ENCODE measurements at regions not wholly inside any gene's neighbourhood (a gene's known extent, or its start where the extent isn't known, plus 50 kb on each side); places are given as distances from the start of the nearest gene placed in this dataset.
"Not testable (repeated sequence)": the region's sequence is repeated elsewhere in the genome, so short reads cannot be mapped to it uniquely, and the experiment has no call there.

DNA sequence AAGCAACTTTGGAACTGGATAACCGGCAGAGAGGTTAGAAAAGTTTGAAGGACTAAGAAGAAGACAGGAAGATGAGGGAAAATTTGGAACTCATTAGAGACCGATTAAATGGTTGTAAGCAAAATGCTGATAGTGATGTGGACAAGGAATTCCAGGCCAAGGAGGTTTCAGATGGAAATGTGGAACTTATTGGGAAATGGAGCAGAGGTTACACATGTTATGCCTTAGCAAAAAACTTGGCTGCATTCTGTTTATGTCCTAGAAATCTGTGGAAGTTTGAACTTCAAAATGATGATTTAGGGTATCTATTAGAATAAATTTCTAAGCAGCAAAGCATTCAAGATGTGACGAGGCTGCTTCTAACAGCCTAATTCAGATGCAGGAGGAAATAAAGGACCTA lies 675.1 kb upstream of the SYT4 start:
- DNase-seq, result no peak

DNA sequence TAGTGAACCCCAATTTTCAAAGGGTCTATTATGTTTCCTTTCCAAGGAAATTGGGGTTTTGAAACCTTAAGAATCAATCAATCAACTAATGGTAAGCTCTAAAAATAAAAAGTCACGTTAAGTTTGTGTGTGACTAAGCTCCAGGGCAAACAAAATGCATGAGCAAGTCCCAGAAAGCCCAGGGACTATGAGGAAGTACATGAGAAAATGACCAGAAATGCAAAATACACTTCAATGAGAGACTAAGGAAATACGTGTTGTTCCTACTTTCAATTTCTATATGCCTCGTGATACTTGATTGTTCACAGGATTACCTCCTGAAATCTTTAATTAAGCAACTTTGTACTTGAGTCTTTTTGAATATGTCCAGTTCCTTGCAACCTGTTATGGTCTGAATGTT lies 684.4 kb upstream of the SYT4 start:
- DNase-seq, result no peak

GRCh38 chr18:43964666-43965065 lies 687.4 kb upstream of the SYT4 start:
- no peak for DNase-seq

GRCh38 chr18:43965691-43966090 lies 688.4 kb upstream of the SYT4 start:
- no peak for DNase-seq

GRCh38 chr18:43970656-43971055 lies 693.4 kb upstream of the SYT4 start:
- DNase-seq, result no peak

DNA sequence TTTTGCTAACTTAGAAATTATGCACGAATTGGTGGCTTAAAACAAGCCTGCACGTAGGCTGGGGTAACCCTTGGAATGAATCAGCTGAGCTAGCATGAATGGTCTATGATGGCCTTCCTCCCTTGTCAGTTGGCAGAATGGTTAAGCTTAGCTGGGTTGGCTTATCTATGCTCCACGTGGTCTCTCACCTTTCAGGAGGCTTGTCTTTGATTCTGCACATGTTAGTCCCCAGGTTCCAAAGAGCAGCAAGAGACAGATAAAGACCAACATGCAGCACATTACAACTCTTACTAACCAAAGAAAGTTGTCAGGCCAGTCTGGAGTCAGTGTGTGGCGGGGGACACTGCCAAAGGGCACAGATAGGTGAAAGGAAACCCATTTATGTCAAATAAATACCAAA lies 700.9 kb upstream of the SYT4 start:
- DNase-seq, result no peak

DNA sequence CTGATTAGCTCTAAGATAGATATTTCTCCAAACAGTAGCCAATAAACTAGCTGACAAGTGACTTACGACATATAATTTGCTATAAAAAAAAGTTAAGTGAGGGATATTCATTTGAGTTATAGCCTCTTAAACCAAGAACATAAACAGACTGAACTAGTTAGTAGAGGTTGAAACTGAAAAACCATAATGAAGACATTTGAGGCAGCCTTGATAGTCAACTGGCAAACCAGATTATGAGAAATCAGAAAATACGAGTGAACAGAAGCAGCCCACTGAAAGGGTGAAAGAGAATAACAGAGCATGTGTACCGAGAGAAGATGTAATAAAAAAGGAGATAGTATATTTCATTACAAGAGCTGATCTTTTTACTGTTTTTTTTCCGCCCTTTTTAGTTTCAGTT lies 698.1 kb upstream of the SETBP1 start:
- no peak for DNase-seq

DNA sequence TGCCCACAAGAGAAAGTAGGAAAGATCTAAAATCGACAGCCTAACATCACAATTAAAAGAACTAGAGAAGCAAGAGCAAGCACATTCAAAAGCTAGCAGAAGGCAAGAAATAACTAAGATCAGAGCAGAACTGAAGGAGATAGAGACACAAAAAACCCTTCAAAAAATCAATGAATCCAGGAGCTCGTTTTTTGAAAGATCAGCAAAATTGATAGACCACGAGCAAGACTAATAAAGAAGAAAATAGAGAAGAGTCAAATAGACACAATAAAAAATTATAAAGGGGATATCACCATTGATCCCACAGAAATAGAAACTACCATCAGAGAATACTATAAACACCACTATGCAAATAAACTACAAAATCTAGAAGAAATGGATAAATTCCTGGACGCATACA lies 693.6 kb upstream of the SETBP1 start:
- DNase-seq, result not testable (repeated sequence)

DNA sequence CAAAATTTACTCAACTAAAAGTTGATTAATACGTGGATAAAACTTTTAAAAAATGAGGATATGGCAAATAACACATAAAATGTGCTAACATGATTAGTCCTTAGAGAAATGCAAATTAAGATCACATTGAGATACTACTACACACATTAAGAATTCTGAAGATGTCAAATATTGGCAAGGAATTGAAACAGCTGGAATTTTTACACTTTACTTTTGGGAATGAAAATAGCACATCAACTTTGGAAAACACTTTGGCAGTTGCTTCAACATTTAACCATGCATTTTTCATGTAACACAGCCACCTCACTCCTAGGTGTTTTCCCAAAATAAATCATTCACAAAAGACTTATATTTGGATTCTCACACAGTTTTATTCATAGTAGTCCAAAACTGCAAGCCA lies 687.9 kb upstream of the SETBP1 start:
- DNase-seq, result peak in 2 of 3 donors; percentile 26 to 49

- peak in 2 of 3 donors; percentile 29 to 45 for DNase-seq
These were observed 686.3 kb upstream of the SETBP1 start for GRCh38 chr18:43994381-43994780.

GRCh38 chr18:44013871-44014270 lies 666.8 kb upstream of the SETBP1 start:
- no peak for DNase-seq

DNA sequence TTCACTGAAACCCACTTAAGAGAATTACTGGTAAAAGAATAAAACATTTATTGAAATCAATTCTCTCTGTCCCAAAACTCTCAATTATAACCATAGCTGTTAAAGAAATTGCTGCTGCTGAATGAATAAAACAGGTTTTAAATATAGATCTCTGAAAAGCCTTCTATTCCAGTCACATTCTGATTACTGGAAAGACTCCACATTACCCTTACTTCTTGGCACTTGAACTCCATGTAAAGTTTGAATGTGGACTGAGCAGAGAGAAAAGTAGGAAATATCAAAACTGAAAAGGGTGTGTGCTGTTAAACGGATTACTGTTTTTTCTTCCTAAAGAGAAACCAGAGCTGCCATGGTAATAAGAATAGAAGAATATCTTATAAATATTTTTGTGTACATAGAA lies 655.3 kb upstream of the SETBP1 start:
- DNase-seq, result peak in 2 of 3 donors; percentile 53 to 66

- DNase-seq, result no peak
These were observed 652.6 kb upstream of the SETBP1 start for GRCh38 chr18:44028109-44028508.

DNA sequence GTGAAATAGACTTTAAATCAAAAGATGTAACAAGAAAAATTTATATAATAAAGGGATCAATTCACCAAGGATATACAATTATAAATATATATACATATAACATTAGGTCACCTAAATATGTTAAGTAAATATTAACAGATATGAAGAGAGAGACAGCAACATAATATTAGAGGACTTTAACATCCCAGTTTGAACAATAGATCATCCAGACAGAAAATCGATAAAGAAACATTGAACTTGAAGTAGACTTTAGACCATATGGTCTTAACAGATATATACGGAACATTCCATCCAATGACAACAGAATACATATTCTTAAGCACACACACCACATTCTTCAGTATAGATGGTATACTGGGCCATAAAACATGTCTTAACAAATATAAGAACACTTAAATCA lies 649.6 kb upstream of the SETBP1 start:
- DNase-seq, result no peak

DNA sequence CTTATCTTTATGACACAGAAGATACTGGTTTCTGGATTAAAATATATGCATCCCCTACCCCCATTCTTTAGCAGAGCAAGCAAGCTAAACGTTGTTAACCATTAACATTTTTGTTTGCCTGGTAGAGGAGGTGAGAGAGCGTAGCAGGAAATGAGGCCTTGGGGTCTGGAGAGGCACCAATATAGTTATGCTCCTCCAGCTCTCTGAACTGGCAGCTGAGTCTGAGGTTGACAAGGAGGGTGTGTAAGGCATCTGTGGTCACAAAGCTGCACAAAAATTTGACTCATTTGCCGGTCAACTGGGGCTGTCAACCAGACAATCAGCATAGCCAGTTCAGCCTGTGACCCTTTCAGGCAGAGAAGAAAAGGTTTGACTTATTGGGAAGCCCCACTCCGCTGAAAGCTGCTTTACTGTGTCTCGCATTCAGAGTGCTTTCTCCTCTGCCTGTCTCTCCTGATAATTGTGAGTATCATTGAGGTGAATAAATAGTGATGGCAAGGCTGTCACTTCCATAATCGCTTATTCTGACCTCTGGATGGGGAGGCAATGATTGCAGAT lies 647.5 kb upstream of the SETBP1 start:
- DNase-seq, result no peak

GRCh38 chr18:44035554-44035953 lies 645.1 kb upstream of the SETBP1 start:
- DNase-seq, result no peak

- DNase-seq, result peak in 2 of 3 donors; percentile 21 to 43
These were observed 644.2 kb upstream of the SETBP1 start for GRCh38 chr18:44036501-44036900.

DNA sequence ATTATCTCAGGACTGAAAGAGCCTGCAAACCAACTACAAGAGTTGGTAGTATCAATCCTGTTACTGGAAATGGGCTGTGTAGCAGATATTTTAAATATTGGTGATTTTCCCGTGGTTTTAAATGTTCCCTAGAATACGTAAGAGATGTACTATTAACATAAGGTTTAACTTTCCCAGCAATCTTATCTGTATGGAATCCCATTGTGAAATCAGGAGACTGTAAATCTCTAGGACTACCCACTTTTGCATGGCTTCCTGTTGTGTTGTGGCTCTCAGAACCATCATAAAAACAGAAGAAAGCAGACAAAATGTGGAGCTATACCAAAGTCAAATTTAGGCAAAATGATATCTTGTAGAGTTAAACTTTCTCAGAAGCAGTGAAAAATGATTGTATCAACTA lies 641.5 kb upstream of the SETBP1 start:
- DNase-seq, result no peak

DNA sequence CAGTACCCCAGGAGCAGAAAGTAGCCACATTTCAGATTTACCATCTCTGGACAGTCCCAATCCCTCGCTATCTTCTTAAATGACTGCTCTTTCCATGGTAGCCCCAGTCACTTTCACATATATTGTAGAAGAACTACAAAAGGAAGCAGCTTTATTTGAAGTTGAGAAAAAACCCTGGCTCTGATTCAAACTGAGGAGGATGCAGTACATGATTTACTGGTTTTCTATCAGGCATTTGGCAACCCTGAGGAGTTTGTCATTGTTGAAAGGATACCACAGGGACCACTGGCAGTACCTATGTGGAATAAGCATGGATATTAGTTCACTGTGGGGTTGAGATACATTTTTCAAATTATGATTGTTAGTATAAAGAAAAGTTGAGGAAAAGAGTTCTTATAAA lies 640.9 kb upstream of the SETBP1 start:
- peak in 1 of 3 donors; percentile 9 for DNase-seq

GRCh38 chr18:44041553-44041952 lies 639.1 kb upstream of the SETBP1 start:
- DNase-seq, result no peak

DNA sequence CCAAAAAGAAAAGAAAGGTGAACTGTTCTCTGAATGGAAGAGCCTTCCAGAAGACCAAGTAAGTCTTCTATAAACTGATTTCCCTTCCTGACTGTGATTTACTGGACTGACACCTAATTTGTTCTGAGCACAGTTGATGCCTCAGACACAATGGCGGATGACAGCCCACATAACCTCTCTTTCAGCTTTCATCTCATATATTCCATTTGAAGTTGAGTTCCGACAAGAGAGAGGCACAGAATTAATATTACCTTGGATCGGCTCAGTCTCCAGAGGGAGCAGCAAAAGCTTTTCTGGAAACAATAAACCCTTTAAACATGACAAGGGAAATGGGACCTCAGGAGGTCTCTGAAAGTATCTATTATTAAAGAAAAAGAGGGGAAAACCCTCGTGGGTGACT lies 638.7 kb upstream of the SETBP1 start:
- peak in 1 of 3 donors; percentile 7 for DNase-seq

GRCh38 chr18:44046376-44046975 lies 634.2 kb upstream of the SETBP1 start:
- DNase-seq, result no peak

DNA sequence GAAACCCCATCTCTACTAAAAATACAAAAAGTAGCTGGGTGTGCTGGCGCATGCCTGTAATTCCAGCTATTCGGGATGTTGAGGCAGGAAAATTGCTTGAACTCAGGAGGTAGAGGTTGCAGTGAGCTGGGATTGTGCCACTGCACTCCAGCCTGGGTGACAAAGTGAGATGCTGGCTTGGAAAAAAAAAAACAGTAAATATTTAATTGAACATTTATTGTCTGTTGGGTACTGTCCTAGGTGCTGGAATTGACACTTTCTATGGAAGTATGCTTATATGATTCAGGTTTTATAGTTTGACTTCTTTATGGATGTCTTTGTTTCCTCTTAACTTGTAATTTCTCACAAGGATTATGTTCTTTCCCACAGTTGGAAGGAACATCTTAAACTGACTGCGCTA lies 633.1 kb upstream of the SETBP1 start:
- DNase-seq, result no peak

GRCh38 chr18:44048435-44048834 lies 632.3 kb upstream of the SETBP1 start:
- no peak for DNase-seq
